HepG2 (cell line): ENCODE measurements at regions not wholly inside any gene's neighbourhood (a gene's known extent, or its start where the extent isn't known, plus 50 kb on each side); places are given as distances from the start of the nearest gene placed in this dataset.

ENCODE experiments used
- CTCF ChIP-seq: sonication (generic); formaldehyde crosslinking; IDR thresholded peaks from 2 replicates; pipeline ENCODE4 v1.5.0; 2020; ENCODE audit warnings: mild to moderate bottlenecking, missing genetic modification reagents, moderate library complexity
- HMGA1 ChIP-seq: sonication (generic); formaldehyde crosslinking; conservative IDR thresholded peaks from 2 replicates; pipeline ENCODE4 v1.4.0; 2020; ENCODE audit warnings: missing genetic modification reagents
- SRSF1 ChIP-seq: fragments of 200-400 bp; formaldehyde crosslinking; optimal IDR thresholded peaks from 2 replicates; pipeline ENCODE3; 2017; ENCODE audit warnings: mild to moderate bottlenecking, low read depth, low read length, moderate library complexity
- ZNF12 ChIP-seq: sonication (generic); formaldehyde crosslinking; IDR thresholded peaks from 2 replicates; pipeline ENCODE4 v1.5.0; 2020; ENCODE audit warnings: missing genetic modification reagents

DNA sequence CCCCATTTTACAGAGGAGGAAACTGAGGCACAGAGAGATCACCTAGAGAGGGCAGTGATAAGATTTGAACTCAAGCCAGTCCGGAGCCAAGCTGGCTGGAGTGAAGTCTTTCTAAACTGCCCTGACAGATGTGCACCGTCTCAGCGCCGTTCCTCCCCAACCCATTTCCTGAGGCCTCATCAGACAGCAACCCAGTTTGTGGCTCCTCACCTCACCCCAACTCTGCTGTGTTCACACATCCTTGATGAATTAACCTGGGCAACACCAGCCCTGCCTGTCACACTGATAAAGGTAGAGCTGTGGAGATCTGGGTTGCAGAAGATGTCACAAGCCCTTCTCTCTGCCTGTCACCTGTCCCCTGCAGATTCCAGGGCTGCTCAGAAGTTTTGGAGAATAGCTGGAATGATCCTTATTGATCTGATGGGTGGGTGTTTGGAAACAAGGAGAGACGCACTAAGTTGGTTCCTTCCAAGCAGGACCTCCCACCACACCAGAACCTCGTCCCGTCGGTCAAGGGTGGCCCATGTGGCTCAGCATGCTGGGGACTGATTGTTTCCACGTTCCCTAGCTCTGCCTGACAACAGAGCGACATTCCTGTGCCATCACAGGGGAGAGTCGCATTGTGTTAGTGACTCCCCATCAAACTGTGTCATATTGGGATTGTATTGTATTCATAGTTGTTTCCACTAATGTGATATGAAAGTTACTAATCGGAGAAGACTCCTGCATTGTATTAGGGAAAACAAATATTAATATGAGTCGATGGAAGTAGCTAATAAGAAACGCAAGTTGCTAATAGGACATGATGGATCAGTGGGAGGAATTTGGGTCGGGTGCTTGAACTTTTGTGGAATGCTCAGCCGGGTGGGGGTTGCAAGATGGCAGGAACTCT lies 200.6 kb downstream of the PHETA1 start:
- TF ChIP-seq ZNF12 (no peak), SRSF1 (no peak), HMGA1 (CRISPR knock-in tag) (no peak), CTCF (CRISPR knock-in tag) (no peak)
